ENCODE measurements at regions not wholly inside any gene's neighbourhood (a gene's known extent, or its start where the extent isn't known, plus 50 kb on each side); places are given as distances from the start of the nearest gene placed in this dataset.

- Mint-ChIP-seq H3K9me3 (peaks cover 6% of the 10 kb centered on the region), H3K27me3 (no peaks in the 10 kb centered on the region), H3K36me3 (no peaks in the 10 kb centered on the region), H3K4me1 (ENCODE audit: low read depth) (no peaks in the 10 kb centered on the region), H3K27ac (no peak overlapping the region), H3K4me3 (no peak overlapping the region)
- ChIA-PET CTCF (no interaction called here), POLR2A (no interaction called here)
- intact Hi-C loops (cut with micrococcal nuclease) = no loop called here
- no peak for DNase-seq
Measured at GRCh38 chr2:192487636-192488035, 292.9 kb upstream of the TMEFF2 start.

- DNase-seq = no peak
- intact Hi-C loops (cut with micrococcal nuclease) = no loop called here
- no peaks in the 10 kb centered on the region for H3K27me3 Mint-ChIP-seq
- H3K4me3 Mint-ChIP-seq = no peak overlapping the region
- H3K4me1 Mint-ChIP-seq (ENCODE audit: low read depth) = no peaks in the 10 kb centered on the region
- CTCF ChIA-PET = no interaction called here
- H3K9me3 Mint-ChIP-seq = peaks cover 3% of the 10 kb centered on the region
- POLR2A ChIA-PET = no interaction called here
- H3K36me3 Mint-ChIP-seq = no peaks in the 10 kb centered on the region
- H3K27ac Mint-ChIP-seq = no peak overlapping the region
Measured at GRCh38 chr2:192484903-192485302, 290.2 kb upstream of the TMEFF2 start.

GRCh38 chr2:192480984-192481383, 286.3 kb upstream of the TMEFF2 start:
- Mint-ChIP-seq H3K4me1 (ENCODE audit: low read depth) (no peaks in the 10 kb centered on the region), H3K36me3 (no peaks in the 10 kb centered on the region), H3K4me3 (no peak overlapping the region), H3K27ac (no peak overlapping the region), H3K9me3 (no peaks in the 10 kb centered on the region), H3K27me3 (no peaks in the 10 kb centered on the region)
- POLR2A ChIA-PET = no interaction called here
- intact Hi-C loops (cut with micrococcal nuclease) = no loop called here
- CTCF ChIA-PET = no interaction called here
- no peak for DNase-seq

- POLR2A ChIA-PET = no interaction called here
- CTCF ChIA-PET = no interaction called here
Measured at GRCh38 chr2:192473331-192473730, 278.6 kb upstream of the TMEFF2 start.

GRCh38 chr2:192471982-192472381, 277.2 kb upstream of the TMEFF2 start:
- Mint-ChIP-seq H3K36me3 (no peaks in the 10 kb centered on the region), H3K4me1 (ENCODE audit: low read depth) (no peaks in the 10 kb centered on the region), H3K27me3 (no peaks in the 10 kb centered on the region), H3K27ac (no peak overlapping the region), H3K9me3 (peaks cover 9% of the 10 kb centered on the region), H3K4me3 (no peak overlapping the region)
- ChIA-PET POLR2A (no interaction called here), CTCF (no interaction called here)
- DNase-seq = no peak
- intact Hi-C loops (cut with micrococcal nuclease) = no loop called here

More at GRCh38 chr2:192473331-192473730, 278.6 kb upstream of the TMEFF2 start:
- H3K4me1 Mint-ChIP-seq (ENCODE audit: low read depth) = no peaks in the 10 kb centered on the region
- intact Hi-C loops (cut with micrococcal nuclease) = no loop called here
- DNase-seq = no peak
- no peaks in the 10 kb centered on the region for H3K27me3 Mint-ChIP-seq
- H3K9me3 Mint-ChIP-seq = peaks cover 9% of the 10 kb centered on the region
- H3K36me3 Mint-ChIP-seq = no peaks in the 10 kb centered on the region
- no peak overlapping the region for H3K27ac Mint-ChIP-seq
- H3K4me3 Mint-ChIP-seq = no peak overlapping the region

- ChIA-PET POLR2A (no interaction called here), CTCF (no interaction called here)
- intact Hi-C loops (cut with micrococcal nuclease) = no loop called here
- Mint-ChIP-seq H3K9me3 (peaks cover 5% of the 10 kb centered on the region), H3K4me1 (ENCODE audit: low read depth) (no peaks in the 10 kb centered on the region), H3K36me3 (no peaks in the 10 kb centered on the region), H3K27me3 (no peaks in the 10 kb centered on the region), H3K27ac (no peak overlapping the region), H3K4me3 (no peak overlapping the region)
- no peak for DNase-seq
Measured at GRCh38 chr2:192469612-192470011, 274.9 kb upstream of the TMEFF2 start.

- H3K36me3 Mint-ChIP-seq = no peaks in the 10 kb centered on the region
- POLR2A ChIA-PET = no interaction called here
Measured at GRCh38 chr2:192467953-192468660, 273.4 kb upstream of the TMEFF2 start.

GRCh38 chr2:192465141-192465540, 270.4 kb upstream of the TMEFF2 start:
- Mint-ChIP-seq H3K4me1 (ENCODE audit: low read depth) (no peaks in the 10 kb centered on the region), H3K27ac (no peak overlapping the region), H3K9me3 (peaks cover 4% of the 10 kb centered on the region), H3K27me3 (no peaks in the 10 kb centered on the region), H3K4me3 (no peak overlapping the region), H3K36me3 (no peaks in the 10 kb centered on the region)
- DNase-seq = no peak
- ChIA-PET POLR2A (no interaction called here), CTCF (no interaction called here)
- intact Hi-C loops (cut with micrococcal nuclease) = no loop called here

More at GRCh38 chr2:192467953-192468660, 273.4 kb upstream of the TMEFF2 start:
- H3K9me3 Mint-ChIP-seq = no peaks in the 10 kb centered on the region
- H3K4me1 Mint-ChIP-seq (ENCODE audit: low read depth) = no peaks in the 10 kb centered on the region
- H3K27ac Mint-ChIP-seq = no peak overlapping the region
- CTCF ChIA-PET = interaction anchor here (0.7 kb wide), 1 partner anchor 91 kb away, joined by 3 read pairs; no protein-coding TSS in a partner anchor
- no peak overlapping the region for H3K4me3 Mint-ChIP-seq
- H3K27me3 Mint-ChIP-seq = no peaks in the 10 kb centered on the region
- intact Hi-C loops (cut with micrococcal nuclease) = no loop called here
- no peak for DNase-seq

- Mint-ChIP-seq H3K4me3 (no peak overlapping the region), H3K27ac (no peak overlapping the region), H3K36me3 (no peaks in the 10 kb centered on the region), H3K27me3 (no peaks in the 10 kb centered on the region), H3K4me1 (ENCODE audit: low read depth) (no peaks in the 10 kb centered on the region), H3K9me3 (peaks cover 4% of the 10 kb centered on the region)
- intact Hi-C loops (cut with micrococcal nuclease) = no loop called here
- ChIA-PET CTCF (no interaction called here), POLR2A (no interaction called here)
- DNase-seq = no peak
Measured at GRCh38 chr2:192459422-192459821, 264.7 kb upstream of the TMEFF2 start.

GRCh38 chr2:192448881-192449280, 254.1 kb upstream of the TMEFF2 start:
- intact Hi-C loops (cut with micrococcal nuclease) = no loop called here
- Mint-ChIP-seq H3K4me3 (no peak overlapping the region), H3K27ac (no peak overlapping the region), H3K4me1 (ENCODE audit: low read depth) (no peaks in the 10 kb centered on the region), H3K36me3 (no peaks in the 10 kb centered on the region), H3K27me3 (no peaks in the 10 kb centered on the region), H3K9me3 (no peaks in the 10 kb centered on the region)
- ChIA-PET CTCF (no interaction called here), POLR2A (no interaction called here)
- DNase-seq = no peak

- ChIA-PET POLR2A (no interaction called here), CTCF (no interaction called here)
- intact Hi-C loops (cut with micrococcal nuclease) = no loop called here
- no peak overlapping the region for H3K27ac Mint-ChIP-seq
- H3K9me3 Mint-ChIP-seq = no peaks in the 10 kb centered on the region
- H3K27me3 Mint-ChIP-seq = no peaks in the 10 kb centered on the region
- H3K4me1 Mint-ChIP-seq (ENCODE audit: low read depth) = no peaks in the 10 kb centered on the region
- no peaks in the 10 kb centered on the region for H3K36me3 Mint-ChIP-seq
- DNase-seq = no peak
- no peak overlapping the region for H3K4me3 Mint-ChIP-seq
Measured at GRCh38 chr2:192444286-192444838, 249.6 kb upstream of the TMEFF2 start.

GRCh38 chr2:192443831-192444230, 249.1 kb upstream of the TMEFF2 start:
- ChIA-PET CTCF (no interaction called here), POLR2A (no interaction called here)
- no peaks in the 10 kb centered on the region for H3K27me3 Mint-ChIP-seq
- DNase-seq = no peak
- no peaks in the 10 kb centered on the region for H3K36me3 Mint-ChIP-seq
- intact Hi-C loops (cut with micrococcal nuclease) = no loop called here
- H3K4me1 Mint-ChIP-seq (ENCODE audit: low read depth) = no peaks in the 10 kb centered on the region
- H3K9me3 Mint-ChIP-seq = no peaks in the 10 kb centered on the region
- H3K27ac Mint-ChIP-seq = no peak overlapping the region
- no peak overlapping the region for H3K4me3 Mint-ChIP-seq

GRCh38 chr2:192438239-192438638, 243.5 kb upstream of the TMEFF2 start:
- Mint-ChIP-seq H3K27ac (no peak overlapping the region), H3K4me1 (ENCODE audit: low read depth) (no peaks in the 10 kb centered on the region), H3K4me3 (no peak overlapping the region), H3K9me3 (no peaks in the 10 kb centered on the region), H3K27me3 (no peaks in the 10 kb centered on the region), H3K36me3 (no peaks in the 10 kb centered on the region)
- ChIA-PET POLR2A (no interaction called here), CTCF (no interaction called here)
- intact Hi-C loops (cut with micrococcal nuclease) = no loop called here
- DNase-seq = no peak

Measured in activated CD4-positive, alpha-beta memory T cell treated with anti-CD3 and anti-CD28 coated beads for 36 hours (primary cell).